ENCODE measurements at regions not wholly inside any gene's neighbourhood (a gene's known extent, or its start where the extent isn't known, plus 50 kb on each side); places are given as distances from the start of the nearest gene placed in this dataset.
"Not testable (repeated sequence)": the region's sequence is repeated elsewhere in the genome, so short reads cannot be mapped to it uniquely, and the experiment has no call there.

- in situ Hi-C loops (cut with HindIII; ENCODE audit: low sequenced_read_pairs), result no loop called here
Observed at GRCh38 chr16:48011466-48011865, 144.3 kb downstream of the ABCC12 start.

DNA sequence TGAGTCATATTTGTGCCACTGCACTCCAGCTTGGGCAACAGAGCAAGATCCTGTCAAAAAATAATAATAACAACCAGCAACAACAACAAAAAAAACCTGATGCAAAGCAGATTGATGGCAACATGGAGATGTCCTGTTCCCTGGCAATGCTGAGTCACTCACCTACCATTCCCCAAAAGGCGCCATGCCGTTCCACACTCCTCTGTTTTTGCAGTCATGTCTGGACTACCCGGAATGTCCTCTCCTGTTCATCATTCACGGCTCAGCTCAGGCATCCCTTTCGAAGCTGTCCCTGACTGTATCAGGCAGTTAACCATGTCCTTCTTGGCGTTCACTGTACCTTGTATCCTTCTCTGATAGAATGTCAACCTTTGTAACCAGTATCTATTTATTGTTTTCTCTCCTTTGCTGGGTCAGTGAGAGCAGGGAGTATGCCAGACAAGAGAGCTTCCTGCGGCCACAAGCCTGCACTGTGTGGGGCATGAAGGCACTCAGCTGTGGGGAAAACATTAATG, 147.7 kb downstream of the ABCC12 start:
- in situ Hi-C loops (cut with HindIII; ENCODE audit: low sequenced_read_pairs), result no loop called here

DNA sequence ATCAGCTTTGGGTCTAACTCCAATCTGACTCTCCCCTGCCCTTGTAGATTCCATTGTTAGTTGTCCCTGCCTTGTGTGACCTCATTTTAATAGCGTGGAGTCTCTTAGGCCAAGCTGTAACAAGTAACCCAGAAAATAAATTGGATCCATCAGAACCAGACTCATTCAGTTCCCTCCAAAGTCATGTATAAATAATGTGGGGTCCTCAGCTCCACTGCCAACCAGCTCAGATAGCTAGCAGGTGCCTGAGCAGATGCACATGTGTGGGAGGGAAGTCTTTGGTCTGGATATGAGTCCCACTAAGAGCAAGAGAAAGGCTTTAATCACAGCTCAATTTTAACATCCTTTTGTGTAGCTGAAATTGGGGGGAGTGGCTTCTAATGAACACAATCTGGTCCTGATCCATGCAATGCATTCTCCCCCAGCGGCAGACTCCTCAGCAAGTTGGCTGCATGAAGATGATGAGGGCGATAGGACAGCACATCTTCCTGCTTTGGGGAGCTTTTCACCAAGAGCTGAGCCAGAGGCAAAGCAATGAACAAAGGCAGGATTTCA, 151.6 kb downstream of the ABCC12 start:
- in situ Hi-C loops (cut with HindIII; ENCODE audit: low sequenced_read_pairs), result no loop called here

DNA sequence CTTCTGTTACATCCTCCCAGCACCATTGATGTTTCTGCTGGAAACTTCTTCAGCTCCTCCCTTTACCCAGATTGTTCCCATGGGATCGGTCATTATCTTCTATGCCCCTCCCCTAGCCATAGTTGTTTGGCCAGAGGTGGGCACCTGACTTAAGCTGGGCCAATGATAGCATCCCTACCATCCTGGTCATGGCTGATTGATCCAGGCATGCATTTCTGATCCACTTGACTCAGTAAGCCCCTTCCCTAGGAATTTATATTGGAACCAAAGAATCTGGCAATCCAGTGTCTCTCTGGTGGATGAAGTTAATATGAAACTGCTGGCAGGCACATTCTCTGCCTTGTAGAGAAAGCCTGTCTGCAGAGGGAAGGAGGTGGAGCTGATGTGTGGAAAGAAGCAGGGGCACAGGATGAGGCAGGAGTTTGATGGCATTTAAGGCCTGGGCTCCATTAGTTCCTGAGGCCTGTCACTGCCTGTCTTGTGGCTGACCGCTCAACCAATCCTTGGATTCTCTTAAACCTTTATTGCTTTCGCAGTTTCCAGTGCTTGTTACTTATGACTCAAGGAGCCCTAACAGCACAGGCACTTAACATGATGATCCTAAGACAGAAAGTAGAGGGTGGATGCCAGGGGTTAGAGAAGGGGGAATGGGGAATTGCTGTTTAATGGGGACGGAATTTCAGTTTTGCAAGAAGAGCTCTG, 152.4 kb downstream of the ABCC12 start:
- in situ Hi-C loops (cut with HindIII; ENCODE audit: low sequenced_read_pairs), result no loop called here

GRCh38 chr16:48001324-48001895, 154.4 kb downstream of the ABCC12 start:
- in situ Hi-C loops (cut with HindIII; ENCODE audit: low sequenced_read_pairs), result no loop called here

DNA sequence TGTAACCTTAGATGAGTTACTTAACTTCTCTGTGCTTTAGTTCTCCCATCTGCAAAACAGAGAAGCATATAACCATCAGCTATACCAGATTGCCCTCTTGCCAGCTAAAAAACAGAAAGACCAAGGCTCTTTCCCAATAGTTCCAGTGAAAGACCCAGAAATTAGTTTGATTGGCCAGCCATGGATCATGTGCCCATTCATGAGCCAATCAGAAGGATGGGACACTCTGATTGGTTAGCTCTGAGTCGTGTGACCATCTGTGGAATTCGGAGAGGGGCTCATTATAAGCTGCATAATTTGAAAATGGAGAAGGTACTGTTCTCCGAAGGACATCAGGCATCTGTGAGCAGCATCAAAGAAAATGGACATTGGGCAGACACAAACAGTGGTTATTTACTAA, 155.2 kb downstream of the ABCC12 start:
- in situ Hi-C loops (cut with HindIII; ENCODE audit: low sequenced_read_pairs), result no loop called here

DNA sequence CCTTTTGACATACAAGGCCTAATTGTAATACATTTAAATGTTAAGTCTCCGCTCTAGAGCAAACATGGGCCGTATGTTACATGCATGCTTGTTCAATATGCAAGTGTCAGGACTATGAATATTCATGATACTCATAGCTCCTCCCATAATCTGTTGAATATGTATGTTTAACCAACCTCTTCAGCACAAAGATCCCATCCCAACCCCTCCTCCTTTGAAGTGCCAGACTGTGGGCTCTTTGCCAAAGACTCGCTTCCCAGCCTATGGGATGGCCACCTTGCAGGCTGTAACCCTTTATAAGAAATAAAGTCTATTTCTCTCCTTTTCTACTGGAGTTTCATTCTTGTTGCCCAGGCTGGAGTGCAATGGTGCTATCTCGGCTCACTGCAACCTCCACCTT, 156.2 kb downstream of the ABCC12 start:
- in situ Hi-C loops (cut with HindIII; ENCODE audit: low sequenced_read_pairs), result no loop called here

- in situ Hi-C loops (cut with HindIII; ENCODE audit: low sequenced_read_pairs), result no loop called here
Observed at GRCh38 chr16:47995354-47995753, 160.4 kb downstream of the ABCC12 start.

- in situ Hi-C loops (cut with HindIII; ENCODE audit: low sequenced_read_pairs), result no loop called here
Observed at GRCh38 chr16:47991491-47991890, 164.3 kb downstream of the ABCC12 start.

DNA sequence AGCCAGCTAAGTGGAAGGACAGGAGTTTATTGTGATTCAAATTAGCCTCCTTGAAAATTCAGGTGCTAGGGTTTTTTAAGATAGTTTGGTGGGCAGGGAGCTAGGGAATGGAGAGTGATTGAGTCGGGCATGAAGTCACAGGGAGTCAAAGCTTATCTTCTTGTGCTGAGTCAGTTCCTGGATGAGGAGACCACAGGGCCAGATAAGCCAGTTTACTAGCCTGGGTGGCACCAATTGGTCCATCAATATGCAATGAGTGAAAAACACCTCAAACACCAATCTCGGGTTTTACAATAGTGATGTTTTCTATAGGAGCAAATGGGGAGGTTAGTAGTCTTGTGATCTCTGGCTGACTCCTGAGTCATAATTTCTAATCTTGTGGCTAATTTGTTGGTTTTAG, 165.1 kb downstream of the ABCC12 start:
- in situ Hi-C loops (cut with HindIII; ENCODE audit: low sequenced_read_pairs), result no loop called here

- in situ Hi-C loops (cut with HindIII; ENCODE audit: low sequenced_read_pairs), result no loop called here
Observed at GRCh38 chr16:47987136-47987535, 168.7 kb downstream of the ABCC12 start.

DNA sequence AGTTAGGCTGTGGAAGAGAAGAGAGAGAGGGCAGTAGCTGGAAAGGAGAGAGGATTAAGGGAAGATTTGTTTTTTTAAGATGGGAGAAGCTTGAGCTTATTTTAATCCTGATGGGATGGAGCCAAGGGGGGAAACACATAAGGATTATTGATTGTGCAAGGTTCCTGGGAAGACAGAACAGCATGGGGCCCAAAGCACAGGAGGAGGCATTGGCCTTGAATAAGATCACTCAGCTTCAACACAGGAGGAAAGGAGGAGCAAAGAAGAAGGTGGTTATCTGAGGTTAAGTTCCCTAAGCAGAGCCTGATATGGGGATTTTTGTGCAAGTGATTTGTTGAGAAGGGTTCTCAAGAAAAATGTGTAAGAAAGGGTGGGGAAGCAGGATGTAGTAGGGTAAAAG, 169.8 kb downstream of the ABCC12 start:
- in situ Hi-C loops (cut with HindIII; ENCODE audit: low sequenced_read_pairs), result no loop called here

- in situ Hi-C loops (cut with HindIII; ENCODE audit: low sequenced_read_pairs), result no loop called here
Observed at GRCh38 chr16:47984669-47985068, 171.1 kb downstream of the ABCC12 start.

DNA sequence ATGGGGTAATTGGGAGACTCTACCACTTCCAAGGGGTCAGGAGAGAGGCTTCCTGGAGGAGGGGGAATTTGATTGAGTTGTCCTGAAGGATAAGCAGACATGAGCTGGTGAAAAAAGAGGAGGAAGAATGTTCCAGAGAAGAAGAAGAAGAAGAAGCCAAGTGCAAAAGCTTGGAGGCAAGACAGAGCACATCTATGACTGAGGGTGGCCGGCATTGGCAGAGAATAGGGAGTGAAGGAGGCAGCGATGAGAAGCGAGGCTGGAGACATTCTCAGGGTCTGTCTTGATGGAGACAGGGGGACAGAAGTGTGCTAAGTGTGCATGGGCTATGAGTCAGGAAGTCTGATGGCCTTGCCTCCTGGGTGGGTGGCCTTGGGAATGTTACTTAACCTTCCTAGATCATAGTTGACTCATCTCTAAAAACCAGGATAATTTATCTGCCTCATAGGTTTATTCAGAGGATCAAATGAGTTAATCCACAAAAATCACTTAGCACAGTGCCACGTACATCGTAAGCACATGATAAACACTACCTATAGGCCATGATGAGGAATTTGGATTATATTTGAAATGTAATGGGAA, 171.7 kb downstream of the ABCC12 start:
- in situ Hi-C loops (cut with HindIII; ENCODE audit: low sequenced_read_pairs), result no loop called here

DNA sequence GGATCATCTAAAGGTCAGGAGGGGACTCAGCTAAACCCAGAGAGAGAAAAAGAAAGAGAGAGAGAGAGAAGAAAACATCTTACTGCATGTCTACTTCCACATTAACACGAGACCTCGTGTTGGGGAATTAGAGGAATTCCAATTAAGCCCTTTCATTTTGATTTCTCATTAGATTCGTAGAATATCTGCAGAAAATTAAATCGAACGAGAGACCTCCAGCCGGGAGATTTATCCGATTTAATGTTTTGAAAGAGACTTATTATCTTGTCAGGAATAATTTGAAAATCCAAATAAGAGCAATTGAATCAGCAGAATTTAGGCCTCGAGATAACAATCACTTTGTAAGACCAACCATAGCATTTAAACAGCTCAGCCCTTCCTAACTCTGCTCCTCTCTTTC, 175.6 kb downstream of the ABCC12 start:
- in situ Hi-C loops (cut with HindIII; ENCODE audit: low sequenced_read_pairs), result no loop called here

DNA sequence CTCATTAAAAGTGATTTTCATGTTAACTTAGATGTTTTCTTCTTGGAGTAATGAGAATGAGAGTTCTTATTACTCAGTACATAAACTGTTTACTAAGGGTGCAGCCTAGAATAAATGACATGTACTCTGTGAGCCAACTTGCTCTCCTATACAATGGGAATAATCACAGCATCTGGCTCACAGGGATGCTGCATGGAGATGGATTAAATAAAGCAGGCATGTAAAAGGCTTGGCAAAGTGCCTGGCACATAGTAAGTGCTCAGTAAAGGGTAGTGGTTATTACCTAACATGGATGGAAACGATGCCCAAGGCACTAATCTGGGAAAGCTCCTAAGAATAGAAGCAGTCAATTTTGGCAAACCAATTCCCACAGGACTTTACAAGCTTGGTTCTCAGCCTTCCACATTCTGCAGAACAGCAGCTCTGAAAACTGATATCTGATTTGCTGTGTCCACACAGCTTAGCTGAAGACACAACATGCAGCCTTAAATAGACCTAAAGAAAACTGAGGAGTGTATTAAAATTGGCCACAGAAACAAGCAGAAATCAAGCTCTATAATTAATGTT, 176.1 kb downstream of the ABCC12 start:
- in situ Hi-C loops (cut with HindIII; ENCODE audit: low sequenced_read_pairs), result no loop called here

- in situ Hi-C loops (cut with HindIII; ENCODE audit: low sequenced_read_pairs), result no loop called here
Observed at GRCh38 chr16:47979164-47979520, 176.7 kb downstream of the ABCC12 start.

DNA sequence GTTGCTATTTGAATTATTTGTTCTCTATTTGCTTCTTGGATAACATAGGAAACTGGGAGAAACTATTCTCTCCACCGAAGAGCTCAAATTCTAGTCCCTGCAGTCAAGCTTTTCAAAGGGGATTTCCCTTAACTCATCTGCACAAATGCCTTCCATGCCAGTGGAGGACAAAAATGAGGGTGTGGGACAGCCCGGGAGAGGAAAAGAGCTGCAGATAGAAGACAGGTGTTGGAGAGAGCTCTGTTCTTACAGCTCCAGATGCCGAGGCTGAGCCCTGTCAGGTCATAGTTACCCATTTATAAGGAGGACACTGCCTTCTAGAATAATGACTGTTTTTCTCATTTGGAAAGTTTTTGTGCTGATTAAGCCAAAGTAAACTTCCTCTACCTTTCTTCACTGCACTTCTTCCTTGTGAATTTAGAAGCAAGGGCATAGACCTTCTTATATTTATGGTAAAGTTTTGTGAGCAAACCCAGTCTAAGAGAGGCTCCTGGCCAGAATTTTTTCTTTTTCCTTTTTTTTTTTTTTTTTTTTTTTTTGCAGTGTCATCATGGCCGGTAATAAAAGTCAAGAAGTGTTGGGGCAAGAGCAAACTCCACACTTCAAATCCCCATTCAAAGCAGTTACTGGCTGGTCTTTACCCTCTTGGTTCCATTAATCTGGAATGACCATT, 177.2 kb downstream of the ABCC12 start:
- in situ Hi-C loops (cut with HindIII; ENCODE audit: low sequenced_read_pairs), result no loop called here

- in situ Hi-C loops (cut with HindIII; ENCODE audit: low sequenced_read_pairs), result no loop called here
Observed at GRCh38 chr16:47977802-47978201, 178.0 kb downstream of the ABCC12 start.

DNA sequence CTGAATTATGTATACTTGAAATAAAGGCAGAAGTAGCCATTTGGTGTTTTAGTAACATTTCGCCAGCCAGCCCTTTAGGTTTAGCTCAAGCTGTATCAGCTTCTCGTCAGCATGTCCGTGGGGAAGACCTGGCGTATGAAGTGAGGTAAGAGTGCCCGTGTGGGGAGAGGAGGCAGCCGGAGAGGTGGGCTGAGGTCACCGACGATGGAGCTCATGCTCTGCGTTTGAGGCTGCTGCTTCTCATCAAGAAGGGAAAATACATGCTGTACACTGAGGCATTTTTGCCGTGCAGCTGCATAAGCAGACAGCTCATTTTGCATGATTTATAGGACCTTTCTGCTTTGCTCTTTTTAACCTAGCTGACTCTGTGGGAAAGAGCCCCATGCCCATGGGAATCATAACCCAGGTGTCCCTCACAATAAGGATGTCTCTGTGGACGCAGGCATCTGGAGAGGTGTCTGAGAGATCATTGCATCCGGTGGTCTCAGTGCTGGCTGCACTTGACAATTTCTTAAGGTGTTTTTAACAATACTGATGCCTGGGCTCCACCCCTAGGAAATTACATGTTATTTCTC, 179.1 kb downstream of the ABCC12 start:
- in situ Hi-C loops (cut with HindIII; ENCODE audit: low sequenced_read_pairs), result no loop called here

- in situ Hi-C loops (cut with HindIII; ENCODE audit: low sequenced_read_pairs), result not testable (repeated sequence)
Observed at GRCh38 chr16:47974971-47975370, 180.8 kb downstream of the ABCC12 start.

All from DLD1 (cell line).